SK-N-SH (cell line): ENCODE measurements at regions not wholly inside any gene's neighbourhood (a gene's known extent, or its start where the extent isn't known, plus 50 kb on each side); places are given as distances from the start of the nearest gene placed in this dataset.

Source experiments
- CHD2 ChIP-seq: fragments of 150-350 bp; IDR thresholded peaks from 2 replicates; pipeline ENCODE4 v1.6.1; 2018; ENCODE audit warnings: low read length; ENCODE audit not compliant: partially characterized antibody
- EP300 ChIP-seq, 2 experiments: IDR thresholded peaks; 2 replicates each; pipeline versions ENCODE4 v1.4.0 to v1.6.1; 2012; ENCODE audit warnings: borderline replicate concordance in 1 of 2, low read depth in 1 of 2, low read length in 1 of 2
- EZH2phosphoT487 ChIP-seq: fragments of 200-600 bp; sonication (generic); IDR thresholded peaks from 2 replicates; pipeline ENCODE4 v1.6.1; 2017; ENCODE audit warnings: low read depth, mixed run types, mild to moderate bottlenecking, antibody characterized with exemption, moderate library complexity, borderline replicate concordance
- FOSL2 ChIP-seq: IDR thresholded peaks from 2 replicates; pipeline ENCODE4 v1.4.0; 2012; ENCODE audit warnings: low read depth, mild to moderate bottlenecking, moderate library complexity, borderline replicate concordance
- GABPA ChIP-seq: IDR thresholded peaks from 2 replicates; pipeline ENCODE4 v1.4.0; 2012; ENCODE audit warnings: low read depth, mild to moderate bottlenecking
- NRF1 ChIP-seq: IDR thresholded peaks from 2 replicates; pipeline ENCODE4 v1.6.1; 2012; ENCODE audit warnings: low read depth, mild to moderate bottlenecking, low read length
- POLR2AphosphoS5 ChIP-seq: IDR thresholded peaks from 2 replicates; pipeline ENCODE4 v1.6.1; 2012; ENCODE audit warnings: low read depth, low read length
- RCOR1 ChIP-seq: fragments of 150-350 bp; IDR thresholded peaks from 2 replicates; pipeline ENCODE4 v1.6.1; 2017; ENCODE audit warnings: antibody characterized with exemption, low read length
- SMC3 ChIP-seq: IDR thresholded peaks from 2 replicates; pipeline ENCODE4 v1.6.1; 2012; ENCODE audit warnings: low read depth, low read length, improper control_type of control experiment
- TAF1 ChIP-seq: IDR thresholded peaks from 2 replicates; pipeline ENCODE4 v1.6.1; 2012; ENCODE audit warnings: low read depth, mild to moderate bottlenecking, low read length, moderate library complexity, borderline replicate concordance
- TCF12 ChIP-seq: IDR thresholded peaks from 2 replicates; pipeline ENCODE4 v1.4.0; 2012
- USF1 ChIP-seq: IDR thresholded peaks from 2 replicates; pipeline ENCODE4 v1.4.0; 2012; ENCODE audit warnings: low read depth, borderline replicate concordance
- ZBTB33 ChIP-seq: IDR thresholded peaks from 2 replicates; pipeline ENCODE4 v1.4.0; 2012; ENCODE audit warnings: low read depth, borderline replicate concordance
- TF ChIP-seq, protein P1 (sequence below): fragments of 200-600 bp; sonication (generic); IDR thresholded peaks from 2 replicates; pipeline ENCODE4 v1.6.1; 2017; ENCODE audit warnings: antibody characterized with exemption, mild to moderate bottlenecking, moderate library complexity

GRCh38 chrX:127389900-127390299 is 570.4 kb downstream of the PRR32 start:
- TF ChIP-seq, protein P1, sequence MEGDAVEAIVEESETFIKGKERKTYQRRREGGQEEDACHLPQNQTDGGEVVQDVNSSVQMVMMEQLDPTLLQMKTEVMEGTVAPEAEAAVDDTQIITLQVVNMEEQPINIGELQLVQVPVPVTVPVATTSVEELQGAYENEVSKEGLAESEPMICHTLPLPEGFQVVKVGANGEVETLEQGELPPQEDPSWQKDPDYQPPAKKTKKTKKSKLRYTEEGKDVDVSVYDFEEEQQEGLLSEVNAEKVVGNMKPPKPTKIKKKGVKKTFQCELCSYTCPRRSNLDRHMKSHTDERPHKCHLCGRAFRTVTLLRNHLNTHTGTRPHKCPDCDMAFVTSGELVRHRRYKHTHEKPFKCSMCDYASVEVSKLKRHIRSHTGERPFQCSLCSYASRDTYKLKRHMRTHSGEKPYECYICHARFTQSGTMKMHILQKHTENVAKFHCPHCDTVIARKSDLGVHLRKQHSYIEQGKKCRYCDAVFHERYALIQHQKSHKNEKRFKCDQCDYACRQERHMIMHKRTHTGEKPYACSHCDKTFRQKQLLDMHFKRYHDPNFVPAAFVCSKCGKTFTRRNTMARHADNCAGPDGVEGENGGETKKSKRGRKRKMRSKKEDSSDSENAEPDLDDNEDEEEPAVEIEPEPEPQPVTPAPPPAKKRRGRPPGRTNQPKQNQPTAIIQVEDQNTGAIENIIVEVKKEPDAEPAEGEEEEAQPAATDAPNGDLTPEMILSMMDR = no peak
- no peak for TF ChIP-seq EP300 (IDR thresholded peaks at IDR 0.05; ENCODE audit: borderline replicate concordance in 1 of 2, low read depth in 1 of 2, low read length in 1 of 2)
- TF ChIP-seq EZH2phosphoT487 = no peak
- no peak for TF ChIP-seq NRF1
- no peak for TF ChIP-seq TCF12
- TF ChIP-seq USF1 = no peak
- TF ChIP-seq CHD2 = no peak
- no peak for TF ChIP-seq SMC3
- no peak for TF ChIP-seq ZBTB33
- TF ChIP-seq GABPA = no peak
- no peak for TF ChIP-seq FOSL2
- no peak for TF ChIP-seq RCOR1
- TF ChIP-seq POLR2AphosphoS5 = no peak
- no peak for TF ChIP-seq TAF1
